ENCODE measurements at regions not wholly inside any gene's neighbourhood (a gene's known extent, or its start where the extent isn't known, plus 50 kb on each side); places are given as distances from the start of the nearest gene placed in this dataset.
"Not testable (repeated sequence)": the region's sequence is repeated elsewhere in the genome, so short reads cannot be mapped to it uniquely, and the experiment has no call there.

DNA sequence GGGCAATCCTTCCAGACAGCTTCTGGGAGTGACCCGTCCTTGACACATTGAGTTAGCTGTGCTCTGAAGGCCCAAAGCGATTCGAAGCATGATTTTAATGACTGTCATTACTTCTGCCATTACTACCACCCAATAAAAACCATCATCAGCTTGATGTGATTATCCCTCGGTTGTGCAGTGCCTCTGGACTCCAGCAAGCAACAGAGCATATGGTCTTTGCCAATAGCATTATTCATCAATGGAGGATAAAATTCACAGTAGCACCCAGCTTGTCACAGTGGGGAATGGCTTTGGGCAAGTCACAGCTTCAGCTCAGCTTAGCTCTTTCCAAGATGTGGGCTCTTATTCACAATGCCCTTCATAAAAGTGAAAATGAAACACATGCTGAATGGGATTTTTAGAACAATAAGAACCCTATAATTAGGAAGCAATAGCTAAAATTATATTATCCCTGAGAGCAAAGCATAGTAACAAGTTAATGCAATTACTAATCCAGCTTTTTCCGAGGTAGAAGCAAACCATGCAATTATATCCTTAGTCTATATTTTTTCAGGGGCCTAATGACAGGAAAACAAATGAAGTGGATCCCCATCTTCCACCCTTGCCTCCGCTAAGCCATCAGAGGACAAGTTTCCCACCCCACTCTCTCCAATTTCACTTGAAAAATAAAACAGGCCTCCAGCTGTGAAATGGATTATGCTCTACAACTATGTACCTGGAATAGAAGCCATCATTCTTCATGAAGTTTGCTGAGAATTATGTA is 163.0 kb upstream of the EEA1 start:
- ChIA-PET CTCF (no interaction called here), POLR2A (ENCODE audit: low non-redundant PET) (interaction anchor here (0.6 kb wide), 1 partner anchor 224 kb away, joined by 8 read pairs; no protein-coding TSS in a partner anchor)
- intact Hi-C loops (cut with micrococcal nuclease; ENCODE audit: unreplicated experiment) = no loop called here

DNA sequence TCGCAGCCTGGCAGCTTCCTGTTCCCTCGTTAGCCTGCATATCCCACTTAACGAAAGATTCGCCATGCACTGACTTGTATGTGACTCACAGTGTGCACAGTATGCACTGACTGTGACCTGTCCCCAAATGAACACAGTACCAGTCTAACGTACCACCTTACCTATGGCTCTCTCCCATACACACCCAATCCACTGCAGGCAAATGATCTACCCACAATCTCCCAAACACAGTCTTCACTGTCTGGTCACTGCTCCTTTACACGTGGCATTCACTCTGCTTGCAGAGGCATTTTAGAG is 163.5 kb upstream of the EEA1 start:
- no peaks in the 10 kb centered on the region for H3K36me3 ChIP-seq (ENCODE audit: insufficient read depth, low read length, poor library complexity, severe bottlenecking)
- no peak for DNase-seq (ENCODE audit: low spot score)
- H3K27ac ChIP-seq (ENCODE audit: low read depth, low read length, poor library complexity, severe bottlenecking) = no peak overlapping the region
- H3K27me3 ChIP-seq (replicated peaks; ENCODE audit: insufficient read depth, low read depth, low read length, poor library complexity) = no peaks in the 10 kb centered on the region
- no TSS peak for BruUV-seq (replicated peaks)
- H3K9me3 ChIP-seq (ENCODE audit: low read depth, low read length, poor library complexity, severe bottlenecking) = no peaks in the 10 kb centered on the region
- TF ChIP-seq EZH2 (IDR thresholded peaks at IDR 0.05; ENCODE audit: borderline replicate concordance, low read depth, low read length, poor library complexity, severe bottlenecking) = no peak
- TF ChIP-seq, protein P1, sequence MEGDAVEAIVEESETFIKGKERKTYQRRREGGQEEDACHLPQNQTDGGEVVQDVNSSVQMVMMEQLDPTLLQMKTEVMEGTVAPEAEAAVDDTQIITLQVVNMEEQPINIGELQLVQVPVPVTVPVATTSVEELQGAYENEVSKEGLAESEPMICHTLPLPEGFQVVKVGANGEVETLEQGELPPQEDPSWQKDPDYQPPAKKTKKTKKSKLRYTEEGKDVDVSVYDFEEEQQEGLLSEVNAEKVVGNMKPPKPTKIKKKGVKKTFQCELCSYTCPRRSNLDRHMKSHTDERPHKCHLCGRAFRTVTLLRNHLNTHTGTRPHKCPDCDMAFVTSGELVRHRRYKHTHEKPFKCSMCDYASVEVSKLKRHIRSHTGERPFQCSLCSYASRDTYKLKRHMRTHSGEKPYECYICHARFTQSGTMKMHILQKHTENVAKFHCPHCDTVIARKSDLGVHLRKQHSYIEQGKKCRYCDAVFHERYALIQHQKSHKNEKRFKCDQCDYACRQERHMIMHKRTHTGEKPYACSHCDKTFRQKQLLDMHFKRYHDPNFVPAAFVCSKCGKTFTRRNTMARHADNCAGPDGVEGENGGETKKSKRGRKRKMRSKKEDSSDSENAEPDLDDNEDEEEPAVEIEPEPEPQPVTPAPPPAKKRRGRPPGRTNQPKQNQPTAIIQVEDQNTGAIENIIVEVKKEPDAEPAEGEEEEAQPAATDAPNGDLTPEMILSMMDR (conservative IDR thresholded peaks at IDR 0.05; ENCODE audit: low read depth, low read length) = no peak
- POLR2A ChIA-PET (ENCODE audit: low non-redundant PET) = no interaction called here
- no peak overlapping the region for H3K4me3 ChIP-seq (ENCODE audit: low read depth, low read length, poor library complexity, severe bottlenecking)
- intact Hi-C loops (cut with micrococcal nuclease; ENCODE audit: unreplicated experiment) = no loop called here
- CTCF ChIA-PET = no interaction called here
- peaks cover 16% of the 10 kb centered on the region for H3K4me1 ChIP-seq (ENCODE audit: insufficient read depth, low read length, poor library complexity, severe bottlenecking)

More for the DNA sequence above, 163.0 kb upstream of the EEA1 start:
- TF ChIP-seq, protein P1 (conservative IDR thresholded peaks at IDR 0.05; ENCODE audit: low read depth, low read length) = no peak
- no peak for TF ChIP-seq EZH2 (IDR thresholded peaks at IDR 0.05; ENCODE audit: borderline replicate concordance, low read depth, low read length, poor library complexity, severe bottlenecking)
- no TSS peak for BruUV-seq (replicated peaks)
- peaks cover 20% of the 10 kb centered on the region for H3K4me1 ChIP-seq (ENCODE audit: insufficient read depth, low read length, poor library complexity, severe bottlenecking)
- no peaks in the 10 kb centered on the region for H3K9me3 ChIP-seq (ENCODE audit: low read depth, low read length, poor library complexity, severe bottlenecking)
- H3K36me3 ChIP-seq (ENCODE audit: insufficient read depth, low read length, poor library complexity, severe bottlenecking) = no peaks in the 10 kb centered on the region
- no peak overlapping the region for H3K4me3 ChIP-seq (ENCODE audit: low read depth, low read length, poor library complexity, severe bottlenecking)
- no peak for DNase-seq (ENCODE audit: low spot score)
- no peaks in the 10 kb centered on the region for H3K27me3 ChIP-seq (replicated peaks; ENCODE audit: insufficient read depth, low read depth, low read length, poor library complexity)
- no peak overlapping the region for H3K27ac ChIP-seq (ENCODE audit: low read depth, low read length, poor library complexity, severe bottlenecking)

DNA sequence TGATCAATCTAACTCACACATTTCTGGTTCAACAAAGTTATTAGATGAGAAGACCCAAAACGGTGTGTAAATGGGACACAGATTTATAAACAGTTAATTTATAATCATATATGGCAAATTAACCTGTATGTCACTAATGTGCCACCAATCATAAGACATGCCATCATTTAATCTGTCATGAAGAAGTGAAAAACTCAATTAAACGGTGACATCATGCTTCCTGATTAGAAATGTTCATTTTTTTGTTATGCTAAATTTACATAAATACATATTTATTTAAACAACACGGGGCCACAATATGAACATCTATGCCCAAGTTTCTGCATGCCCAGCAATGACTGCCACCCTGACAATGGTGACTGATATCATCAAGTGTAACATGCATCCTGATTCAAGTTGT is 164.1 kb upstream of the EEA1 start:
- TF ChIP-seq EZH2 (IDR thresholded peaks at IDR 0.05; ENCODE audit: borderline replicate concordance, low read depth, low read length, poor library complexity, severe bottlenecking) = no peak
- TF ChIP-seq, protein P1 (conservative IDR thresholded peaks at IDR 0.05; ENCODE audit: low read depth, low read length) = no peak
- Histone ChIP-seq H3K36me3 (ENCODE audit: insufficient read depth, low read length, poor library complexity, severe bottlenecking) (no peaks in the 10 kb centered on the region), H3K4me3 (ENCODE audit: low read depth, low read length, poor library complexity, severe bottlenecking) (no peak overlapping the region), H3K27ac (ENCODE audit: low read depth, low read length, poor library complexity, severe bottlenecking) (no peak overlapping the region), H3K27me3 (replicated peaks; ENCODE audit: insufficient read depth, low read depth, low read length, poor library complexity) (no peaks in the 10 kb centered on the region), H3K9me3 (ENCODE audit: low read depth, low read length, poor library complexity, severe bottlenecking) (no peaks in the 10 kb centered on the region), H3K4me1 (ENCODE audit: insufficient read depth, low read length, poor library complexity, severe bottlenecking) (peaks cover 9% of the 10 kb centered on the region)
- no peak for DNase-seq (ENCODE audit: low spot score)
- no TSS peak for BruUV-seq (replicated peaks)
- ChIA-PET CTCF (no interaction called here), POLR2A (ENCODE audit: low non-redundant PET) (no interaction called here)
- intact Hi-C loops (cut with micrococcal nuclease; ENCODE audit: unreplicated experiment) = no loop called here

DNA sequence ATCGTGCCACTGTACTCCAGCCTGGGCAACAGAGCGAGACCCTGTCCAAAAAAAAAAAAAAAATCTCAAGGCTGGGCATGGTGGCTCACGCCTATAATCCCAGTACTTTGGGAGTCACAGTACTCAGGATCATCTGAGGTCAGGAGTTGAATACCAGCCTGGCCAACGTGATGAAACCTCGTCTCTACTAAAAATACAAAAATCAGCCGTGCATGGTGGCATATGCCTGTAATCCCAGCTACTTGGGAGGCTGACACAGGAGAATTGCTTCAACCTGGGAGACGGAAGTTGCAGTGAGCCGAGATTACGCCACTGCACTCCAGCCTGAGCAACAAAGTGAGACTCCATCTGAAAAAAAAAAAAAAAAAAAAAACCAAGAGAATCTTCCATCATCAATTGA is 165.1 kb upstream of the EEA1 start:
- H3K4me3 ChIP-seq (ENCODE audit: low read depth, low read length, poor library complexity, severe bottlenecking); DNase-seq (ENCODE audit: low spot score); H3K27me3 ChIP-seq (replicated peaks; ENCODE audit: insufficient read depth, low read depth, low read length, poor library complexity); BruUV-seq (replicated peaks); intact Hi-C loops (cut with micrococcal nuclease; ENCODE audit: unreplicated experiment); POLR2A ChIA-PET (ENCODE audit: low non-redundant PET); CTCF ChIA-PET; H3K9me3 ChIP-seq (ENCODE audit: low read depth, low read length, poor library complexity, severe bottlenecking); H3K36me3 ChIP-seq (ENCODE audit: insufficient read depth, low read length, poor library complexity, severe bottlenecking); H3K4me1 ChIP-seq (ENCODE audit: insufficient read depth, low read length, poor library complexity, severe bottlenecking); H3K27ac ChIP-seq (ENCODE audit: low read depth, low read length, poor library complexity, severe bottlenecking): not testable (repeated sequence)
